ENCODE measurements at regions not wholly inside any gene's neighbourhood (a gene's known extent, or its start where the extent isn't known, plus 50 kb on each side); places are given as distances from the start of the nearest gene placed in this dataset.
"Not testable (repeated sequence)": the region's sequence is repeated elsewhere in the genome, so short reads cannot be mapped to it uniquely, and the experiment has no call there.

DNA sequence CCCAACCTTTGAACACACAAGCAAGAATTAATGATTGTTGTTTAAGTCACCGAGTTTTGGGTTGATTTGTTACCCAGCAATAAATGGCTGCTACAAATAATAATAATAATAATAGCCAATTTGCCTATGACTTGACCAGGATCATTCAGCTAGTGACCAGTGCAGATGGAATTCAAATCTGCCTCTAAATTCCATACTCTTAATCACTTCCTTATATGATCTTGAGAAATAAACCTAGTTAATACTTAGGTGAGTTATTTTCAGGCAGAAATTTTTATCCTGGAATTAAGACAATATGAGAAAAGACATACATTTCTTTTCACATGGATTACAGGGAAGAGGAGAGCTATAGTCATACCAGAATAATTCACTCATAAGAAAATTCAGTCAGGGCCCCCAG, 116.0 kb upstream of the GALNT15 start:
- DNase-seq (ENCODE audit: low read depth, low spot score): no peak
- in situ Hi-C loops (cut with HindIII; ENCODE audit: low pct_unique_long_range_greater_than_20kb, low sequenced_read_pairs): no loop called here

- DNase-seq (ENCODE audit: low read depth, low spot score): peak; percentile 56
- in situ Hi-C loops (cut with HindIII; ENCODE audit: low pct_unique_long_range_greater_than_20kb, low sequenced_read_pairs): no loop called here
These were observed 115.4 kb upstream of the GALNT15 start for GRCh38 chr3:16059081-16059537.

GRCh38 chr3:16059711-16060357, 114.6 kb upstream of the GALNT15 start:
- no peak for DNase-seq (ENCODE audit: low read depth, low spot score)
- in situ Hi-C loops (cut with HindIII; ENCODE audit: low pct_unique_long_range_greater_than_20kb, low sequenced_read_pairs): no loop called here

GRCh38 chr3:16060358-16060852, 114.1 kb upstream of the GALNT15 start:
- in situ Hi-C loops (cut with HindIII; ENCODE audit: low pct_unique_long_range_greater_than_20kb, low sequenced_read_pairs): no loop called here
- peak; percentile 99 for DNase-seq (ENCODE audit: low read depth, low spot score)

GRCh38 chr3:16060945-16061344, 113.5 kb upstream of the GALNT15 start:
- in situ Hi-C loops (cut with HindIII; ENCODE audit: low pct_unique_long_range_greater_than_20kb, low sequenced_read_pairs): no loop called here
- DNase-seq (ENCODE audit: low read depth, low spot score): no peak

- in situ Hi-C loops (cut with HindIII; ENCODE audit: low pct_unique_long_range_greater_than_20kb, low sequenced_read_pairs): no loop called here
- no peak for DNase-seq (ENCODE audit: low read depth, low spot score)
These were observed 113.0 kb upstream of the GALNT15 start for GRCh38 chr3:16061491-16061890.

DNA sequence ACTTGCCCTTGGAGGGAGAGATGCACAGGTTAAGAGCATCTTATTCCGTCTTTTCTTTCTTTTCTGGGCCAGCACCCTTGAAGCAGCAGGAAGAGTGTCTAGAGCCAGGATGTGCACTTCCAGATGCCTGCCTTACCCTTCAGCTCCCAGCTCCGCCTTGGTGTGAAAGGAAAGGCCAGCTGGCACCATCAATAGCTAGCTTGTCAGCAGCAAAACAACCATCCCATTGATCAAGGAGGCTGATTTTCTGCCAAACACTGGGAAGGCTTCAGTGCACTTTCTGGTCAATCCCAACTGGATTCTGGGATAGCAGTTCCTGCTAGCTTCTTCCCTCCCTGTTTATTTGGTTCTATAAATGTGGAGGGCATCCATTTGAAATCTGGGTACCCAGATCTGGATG, 110.9 kb upstream of the GALNT15 start:
- in situ Hi-C loops (cut with HindIII; ENCODE audit: low pct_unique_long_range_greater_than_20kb, low sequenced_read_pairs): no loop called here
- DNase-seq (ENCODE audit: low read depth, low spot score): peak; percentile 97

GRCh38 chr3:16064642-16065414, 109.7 kb upstream of the GALNT15 start:
- peak; percentile 88 for DNase-seq (ENCODE audit: low read depth, low spot score)
- in situ Hi-C loops (cut with HindIII; ENCODE audit: low pct_unique_long_range_greater_than_20kb, low sequenced_read_pairs): no loop called here

DNA sequence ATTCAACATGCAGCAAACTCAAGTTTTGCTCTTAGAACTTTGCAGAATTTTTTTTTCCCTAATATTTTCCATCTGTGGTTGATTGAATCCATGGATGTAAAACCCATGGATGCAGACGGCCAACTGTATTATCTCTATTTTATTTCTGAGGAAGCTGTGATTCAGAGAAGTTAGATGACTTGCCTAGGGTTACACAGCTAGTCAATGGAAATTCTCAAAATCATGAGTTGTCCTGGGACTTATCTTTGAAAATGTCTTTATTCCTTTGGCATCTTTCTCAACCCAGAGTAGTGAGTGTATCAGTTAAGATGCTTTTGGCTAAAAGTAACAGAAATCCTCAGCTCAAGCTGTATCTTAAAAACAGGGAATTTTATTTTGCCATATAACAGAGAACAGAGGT, 107.9 kb upstream of the GALNT15 start:
- in situ Hi-C loops (cut with HindIII; ENCODE audit: low pct_unique_long_range_greater_than_20kb, low sequenced_read_pairs): no loop called here
- DNase-seq (ENCODE audit: low read depth, low spot score): no peak

GRCh38 chr3:16066975-16067374, 107.5 kb upstream of the GALNT15 start:
- no peak for DNase-seq (ENCODE audit: low read depth, low spot score)
- in situ Hi-C loops (cut with HindIII; ENCODE audit: low pct_unique_long_range_greater_than_20kb, low sequenced_read_pairs): no loop called here

DNA sequence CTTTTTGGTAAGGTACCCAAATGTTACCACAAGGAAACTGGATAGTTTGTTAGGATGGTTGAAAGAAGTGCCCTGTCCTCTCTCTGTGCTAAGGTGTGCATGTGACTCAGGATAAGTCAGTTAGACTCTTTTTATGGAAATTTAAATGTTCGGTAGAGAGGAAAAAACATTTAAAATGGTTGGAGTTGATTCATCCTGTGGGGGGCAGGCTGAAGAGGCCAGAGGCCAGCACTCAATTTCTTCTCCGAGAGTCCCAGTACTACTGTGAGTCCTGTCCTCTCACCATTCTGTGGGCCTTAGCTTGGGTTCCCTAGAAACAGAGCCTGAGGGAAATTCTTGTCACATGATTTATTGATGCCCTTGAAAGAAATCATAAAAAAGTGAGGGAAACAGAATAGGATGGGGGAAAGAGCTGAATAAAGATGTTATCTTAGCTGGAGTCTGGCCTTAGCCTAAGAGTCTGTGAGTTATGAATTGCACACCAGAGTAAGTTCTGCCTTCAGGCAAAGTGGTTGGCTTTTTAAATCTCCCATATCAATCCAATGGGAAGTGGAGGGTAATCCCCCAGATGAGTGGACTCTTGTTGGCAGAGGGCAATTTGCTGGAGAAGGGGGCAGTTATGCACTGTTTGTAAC, 106.5 kb upstream of the GALNT15 start:
- in situ Hi-C loops (cut with HindIII; ENCODE audit: low pct_unique_long_range_greater_than_20kb, low sequenced_read_pairs): no loop called here
- DNase-seq (ENCODE audit: low read depth, low spot score): peak; percentile 42

DNA sequence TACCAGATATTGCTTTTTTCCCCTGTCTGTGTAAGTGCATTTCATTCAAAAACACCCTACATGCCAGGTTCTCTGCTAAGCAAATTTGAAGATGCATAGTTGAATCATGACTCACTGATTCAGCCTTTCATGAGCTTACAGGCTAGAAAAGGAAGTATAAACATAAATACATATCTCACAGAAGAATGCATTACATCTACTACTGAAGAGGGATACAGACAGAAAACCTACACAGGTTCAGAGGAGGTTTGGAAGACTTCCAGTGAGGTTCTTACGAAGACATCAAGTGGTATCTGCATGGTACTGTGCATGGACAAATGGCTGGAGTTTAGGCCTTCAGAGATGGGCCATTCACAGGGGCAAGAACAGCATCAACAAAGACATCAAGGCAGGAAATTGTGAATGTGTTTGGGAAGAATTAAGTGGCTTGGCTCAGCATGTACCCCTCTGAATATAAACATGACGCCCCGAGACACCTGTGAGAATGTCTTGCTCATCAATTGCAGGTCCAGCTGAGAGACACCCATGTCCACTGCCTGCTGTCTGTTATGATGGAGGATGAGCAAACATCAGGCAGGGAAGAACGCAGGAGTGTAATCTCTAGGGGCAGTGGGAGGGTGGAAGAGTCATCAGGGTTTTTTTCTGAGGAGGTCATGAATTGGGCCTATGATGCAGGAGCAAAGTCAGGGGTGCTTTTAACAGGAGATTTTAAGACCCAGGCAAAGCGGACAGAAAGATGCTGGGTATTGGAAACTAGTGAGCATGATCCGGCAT, 105.1 kb upstream of the GALNT15 start:
- in situ Hi-C loops (cut with HindIII; ENCODE audit: low pct_unique_long_range_greater_than_20kb, low sequenced_read_pairs): no loop called here
- no peak for DNase-seq (ENCODE audit: low read depth, low spot score)

DNA sequence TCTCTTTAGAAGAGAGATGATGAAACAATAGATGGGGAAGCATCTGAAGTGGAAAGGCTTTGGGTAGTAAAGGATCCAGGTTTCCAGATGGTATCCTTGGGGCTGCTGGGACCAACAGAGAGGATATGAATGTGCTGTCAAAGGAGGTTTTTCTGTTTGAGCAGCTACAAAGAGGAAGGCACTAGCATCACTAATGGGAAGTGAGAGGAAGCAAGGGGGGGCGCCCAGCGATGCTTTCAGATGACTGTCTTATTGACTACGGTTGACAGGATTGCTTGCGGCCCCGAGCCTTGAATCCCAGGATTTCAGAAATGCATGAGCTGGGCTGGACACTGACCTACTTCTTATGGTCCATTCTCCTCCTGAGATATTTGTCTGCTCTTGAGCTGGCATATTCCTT, 103.8 kb upstream of the GALNT15 start:
- in situ Hi-C loops (cut with HindIII; ENCODE audit: low pct_unique_long_range_greater_than_20kb, low sequenced_read_pairs): no loop called here
- no peak for DNase-seq (ENCODE audit: low read depth, low spot score)

GRCh38 chr3:16071206-16071605, 103.3 kb upstream of the GALNT15 start:
- in situ Hi-C loops (cut with HindIII; ENCODE audit: low pct_unique_long_range_greater_than_20kb, low sequenced_read_pairs): no loop called here
- no peak for DNase-seq (ENCODE audit: low read depth, low spot score)

DNA sequence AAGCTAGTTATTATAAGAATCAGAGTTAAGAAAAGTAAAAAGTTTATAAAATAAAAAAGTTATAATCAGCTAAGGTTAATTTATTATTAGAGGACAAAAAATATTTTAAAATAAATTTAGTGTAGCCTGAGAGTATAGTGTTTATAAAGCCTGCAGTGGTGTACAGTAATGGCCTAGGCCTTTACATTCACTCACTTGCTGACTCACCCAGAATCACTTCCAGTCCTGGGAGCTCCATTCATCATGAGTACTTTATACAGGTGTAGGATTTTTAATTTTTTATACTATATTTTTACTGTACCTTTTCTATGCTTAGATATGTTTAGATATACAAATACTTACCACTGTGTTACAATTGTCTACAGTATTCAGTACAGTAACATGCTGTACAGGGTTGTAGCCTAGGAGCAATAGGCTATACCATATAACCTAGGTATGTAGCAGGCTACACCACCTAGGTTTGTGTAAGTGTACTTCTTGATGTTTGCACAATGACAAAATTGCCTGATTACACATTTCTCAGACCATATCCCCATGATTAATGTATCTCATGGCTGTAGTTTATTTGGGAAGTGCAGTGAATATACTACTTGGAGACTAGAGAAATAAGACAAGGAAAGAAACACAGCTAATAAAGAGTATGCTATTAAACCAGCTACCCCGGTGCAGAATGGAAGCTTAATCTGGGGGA, 101.9 kb upstream of the GALNT15 start:
- no peak for DNase-seq (ENCODE audit: low read depth, low spot score)
- in situ Hi-C loops (cut with HindIII; ENCODE audit: low pct_unique_long_range_greater_than_20kb, low sequenced_read_pairs): no loop called here

DNA sequence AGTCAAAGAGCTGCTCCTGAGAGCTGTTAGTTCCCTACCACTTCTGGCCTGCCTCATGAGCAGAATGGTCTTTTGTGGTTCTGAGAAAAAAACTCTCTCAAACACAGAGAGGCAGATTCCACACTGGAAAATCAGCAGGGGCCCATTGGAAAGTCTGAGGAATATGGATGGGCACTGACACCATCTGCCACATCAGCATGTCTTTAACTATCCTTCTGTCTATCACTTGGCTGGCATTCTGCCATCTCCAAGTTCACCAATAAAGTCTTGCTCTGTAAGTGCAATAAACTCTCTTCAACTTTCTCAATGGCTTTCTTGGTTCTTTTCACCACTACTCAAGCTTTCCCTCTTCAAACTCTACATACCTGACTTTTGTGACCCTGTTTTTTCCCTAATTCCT, 101.3 kb upstream of the GALNT15 start:
- no peak for DNase-seq (ENCODE audit: low read depth, low spot score)
- in situ Hi-C loops (cut with HindIII; ENCODE audit: low pct_unique_long_range_greater_than_20kb, low sequenced_read_pairs): no loop called here

- in situ Hi-C loops (cut with HindIII; ENCODE audit: low pct_unique_long_range_greater_than_20kb, low sequenced_read_pairs); DNase-seq (ENCODE audit: low read depth, low spot score): not testable (repeated sequence)
These were observed 100.3 kb upstream of the GALNT15 start for GRCh38 chr3:16073990-16074671.

All from SK-MEL-5 (cell line).